Neural cell (in vitro differentiated cells): ENCODE measurements at regions not wholly inside any gene's neighbourhood (a gene's known extent, or its start where the extent isn't known, plus 50 kb on each side); places are given as distances from the start of the nearest gene placed in this dataset.

Source experiments
- H2AFZ ChIP-seq: fragments of 200-600, 300-800 bp; sonication (generic), shearing (Covaris generic); 2 replicates; pipeline ENCODE4 v1.6.0; 2014; ENCODE audit warnings: low read depth, mild to moderate bottlenecking, antibody characterized with exemption, low read length, moderate library complexity
- H3F3A ChIP-seq: fragments of 200-600 bp; shearing (Covaris generic); 2 replicates; pipeline ENCODE4 v1.6.1; 2016; ENCODE audit warnings: mild to moderate bottlenecking, moderate library complexity, mixed read lengths, antibody characterized with exemption, low read length; ENCODE audit not compliant: insufficient read depth, poor library complexity, severe bottlenecking
- H3K27ac ChIP-seq: fragments of 200-600, 300-800 bp; sonication (generic), shearing (Covaris generic); 2 replicates; pipeline ENCODE4 v1.5.1; 2014; ENCODE audit warnings: mild to moderate bottlenecking, low read length, moderate library complexity
- H3K27me3 ChIP-seq: fragments of 300-800, 200-600 bp; sonication (generic), shearing (Covaris generic); 2 replicates; pipeline ENCODE4 v1.6.0; 2014; ENCODE audit warnings: mild to moderate bottlenecking, low read depth, low read length, moderate library complexity; ENCODE audit not compliant: insufficient read depth
- H3K36me3 ChIP-seq: fragments of 300-800, 200-600 bp; sonication (generic), shearing (Covaris generic); 2 replicates; pipeline ENCODE4 v1.5.1; 2014; ENCODE audit warnings: mild to moderate bottlenecking, antibody characterized with exemption, low read length, moderate library complexity; ENCODE audit not compliant: insufficient read depth
- H3K4me2 ChIP-seq: fragments of 300-800, 200-600 bp; sonication (generic), shearing (Covaris generic); 2 replicates; pipeline ENCODE4 v1.6.0; 2014; ENCODE audit warnings: mild to moderate bottlenecking, low read length
- H3K4me3 ChIP-seq: fragments of 300-800, 200-600 bp; sonication (generic), shearing (Covaris generic); 2 replicates; pipeline ENCODE4 v1.5.1; 2014; ENCODE audit warnings: mild to moderate bottlenecking, low read length, moderate library complexity
- H3K79me2 ChIP-seq: fragments of 200-600 bp; shearing (Covaris generic); replicated peaks from 2 replicates; pipeline ENCODE4 v1.6.0; 2014; ENCODE audit warnings: mild to moderate bottlenecking, low read length, moderate library complexity; ENCODE audit not compliant: insufficient read depth
- H3K9ac ChIP-seq: fragments of 300-800, 200-600 bp; sonication (generic), shearing (Covaris generic); 2 replicates; pipeline ENCODE4 v1.6.1; 2016; ENCODE audit warnings: mild to moderate bottlenecking, low read length, mixed read lengths
- H3K9me2 ChIP-seq: fragments of 200-600 bp; shearing (Covaris generic); 2 replicates; pipeline ENCODE4 v1.6.1; 2016; ENCODE audit warnings: mild to moderate bottlenecking, low read length, mixed read lengths; ENCODE audit not compliant: insufficient read depth
- H3K9me3 ChIP-seq: fragments of 200-600, 300-800 bp; sonication (generic), shearing (Covaris generic); 2 replicates; pipeline ENCODE4 v1.6.1; 2016; ENCODE audit warnings: mild to moderate bottlenecking, mixed run types, low read length, moderate library complexity, mixed read lengths
- H4K20me1 ChIP-seq: fragments of 200-600 bp; shearing (Covaris generic); 2 replicates; pipeline ENCODE4 v1.6.1; 2016; ENCODE audit warnings: mild to moderate bottlenecking, mixed run types; ENCODE audit not compliant: insufficient read depth
- EP300 ChIP-seq: fragments of 450-650 bp; conservative IDR thresholded peaks from 2 replicates; pipeline ENCODE4 v1.6.1; 2014; ENCODE audit warnings: antibody characterized with exemption, mild to moderate bottlenecking, moderate library complexity; ENCODE audit not compliant: poor library complexity, severe bottlenecking
- EZH2 ChIP-seq: fragments of 200-600, 300-800 bp; shearing (Covaris generic), sonication (generic); IDR thresholded peaks from 2 replicates; pipeline ENCODE4 v1.6.1; 2014; ENCODE audit warnings: antibody characterized with exemption, low read length, borderline replicate concordance, mild to moderate bottlenecking; ENCODE audit not compliant: insufficient read depth, poor library complexity, severe bottlenecking
- MXI1 ChIP-seq: fragments of 450-650 bp; conservative IDR thresholded peaks from 2 replicates; pipeline ENCODE4 v1.6.1; 2014; ENCODE audit warnings: antibody characterized with exemption, mild to moderate bottlenecking; ENCODE audit not compliant: poor library complexity, severe bottlenecking
- POLR2AphosphoS5 ChIP-seq: IDR thresholded peaks from 2 replicates; pipeline ENCODE4 v1.6.1; 2012
- RAD21 ChIP-seq: fragments of 450-650 bp; conservative IDR thresholded peaks from 2 replicates; pipeline ENCODE4 v1.6.1; 2014; ENCODE audit warnings: antibody characterized with exemption, mild to moderate bottlenecking, moderate library complexity
- SMC3 ChIP-seq: fragments of 450-650 bp; conservative IDR thresholded peaks from 2 replicates; pipeline ENCODE4 v1.6.1; 2014; ENCODE audit warnings: antibody characterized with exemption, mild to moderate bottlenecking, moderate library complexity; ENCODE audit not compliant: poor library complexity
- TAF1 ChIP-seq: IDR thresholded peaks from 2 replicates; pipeline ENCODE4 v1.6.1; 2012; ENCODE audit warnings: low read depth
- TF ChIP-seq, protein P1 (sequence below): fragments of 450-650 bp; IDR thresholded peaks from 2 replicates; pipeline ENCODE4 v1.5.1; 2014; ENCODE audit warnings: antibody characterized with exemption, mild to moderate bottlenecking, moderate library complexity; ENCODE audit not compliant: poor library complexity, severe bottlenecking
- TF ChIP-seq, protein P2 (sequence below): IDR thresholded peaks from 2 replicates; pipeline ENCODE4 v1.6.1; 2012; ENCODE audit warnings: borderline replicate concordance

DNA sequence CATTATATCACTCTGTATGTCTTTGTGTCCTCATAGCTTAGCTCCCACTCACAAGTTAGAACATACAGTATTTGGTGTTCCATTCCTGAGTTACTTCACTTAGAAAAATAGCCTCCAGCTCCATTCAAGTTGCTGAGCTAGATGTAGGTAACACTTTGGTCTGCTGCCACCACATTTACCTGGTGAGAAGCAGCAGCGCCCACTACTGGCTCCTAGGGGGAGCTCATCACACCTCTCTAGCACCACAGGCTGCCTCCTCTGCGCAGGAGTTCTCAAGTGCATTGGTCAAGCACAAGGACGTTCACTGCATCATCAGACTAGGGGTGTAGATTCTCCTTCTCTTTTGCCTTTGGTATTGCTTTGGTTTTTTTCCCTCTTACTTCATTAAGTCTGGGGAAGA is 530.9 kb upstream of the AUTS2 start:
- H3K9ac ChIP-seq = no peak overlapping the region
- H3K79me2 ChIP-seq = no peaks in the 10 kb centered on the region
- no peaks in the 10 kb centered on the region for H3F3A ChIP-seq
- H3K9me3 ChIP-seq = no peaks in the 10 kb centered on the region
- no peaks in the 10 kb centered on the region for H3K36me3 ChIP-seq
- H3K27ac ChIP-seq = no peak overlapping the region
- H3K4me3 ChIP-seq = no peak overlapping the region
- no peak for TF ChIP-seq TAF1
- no peak for TF ChIP-seq RAD21
- no peak for TF ChIP-seq EZH2
- TF ChIP-seq, protein P1, sequence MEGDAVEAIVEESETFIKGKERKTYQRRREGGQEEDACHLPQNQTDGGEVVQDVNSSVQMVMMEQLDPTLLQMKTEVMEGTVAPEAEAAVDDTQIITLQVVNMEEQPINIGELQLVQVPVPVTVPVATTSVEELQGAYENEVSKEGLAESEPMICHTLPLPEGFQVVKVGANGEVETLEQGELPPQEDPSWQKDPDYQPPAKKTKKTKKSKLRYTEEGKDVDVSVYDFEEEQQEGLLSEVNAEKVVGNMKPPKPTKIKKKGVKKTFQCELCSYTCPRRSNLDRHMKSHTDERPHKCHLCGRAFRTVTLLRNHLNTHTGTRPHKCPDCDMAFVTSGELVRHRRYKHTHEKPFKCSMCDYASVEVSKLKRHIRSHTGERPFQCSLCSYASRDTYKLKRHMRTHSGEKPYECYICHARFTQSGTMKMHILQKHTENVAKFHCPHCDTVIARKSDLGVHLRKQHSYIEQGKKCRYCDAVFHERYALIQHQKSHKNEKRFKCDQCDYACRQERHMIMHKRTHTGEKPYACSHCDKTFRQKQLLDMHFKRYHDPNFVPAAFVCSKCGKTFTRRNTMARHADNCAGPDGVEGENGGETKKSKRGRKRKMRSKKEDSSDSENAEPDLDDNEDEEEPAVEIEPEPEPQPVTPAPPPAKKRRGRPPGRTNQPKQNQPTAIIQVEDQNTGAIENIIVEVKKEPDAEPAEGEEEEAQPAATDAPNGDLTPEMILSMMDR = no peak
- no peak for TF ChIP-seq POLR2AphosphoS5
- no peak for TF ChIP-seq SMC3
- TF ChIP-seq MXI1 = no peak
- TF ChIP-seq, protein P2, sequence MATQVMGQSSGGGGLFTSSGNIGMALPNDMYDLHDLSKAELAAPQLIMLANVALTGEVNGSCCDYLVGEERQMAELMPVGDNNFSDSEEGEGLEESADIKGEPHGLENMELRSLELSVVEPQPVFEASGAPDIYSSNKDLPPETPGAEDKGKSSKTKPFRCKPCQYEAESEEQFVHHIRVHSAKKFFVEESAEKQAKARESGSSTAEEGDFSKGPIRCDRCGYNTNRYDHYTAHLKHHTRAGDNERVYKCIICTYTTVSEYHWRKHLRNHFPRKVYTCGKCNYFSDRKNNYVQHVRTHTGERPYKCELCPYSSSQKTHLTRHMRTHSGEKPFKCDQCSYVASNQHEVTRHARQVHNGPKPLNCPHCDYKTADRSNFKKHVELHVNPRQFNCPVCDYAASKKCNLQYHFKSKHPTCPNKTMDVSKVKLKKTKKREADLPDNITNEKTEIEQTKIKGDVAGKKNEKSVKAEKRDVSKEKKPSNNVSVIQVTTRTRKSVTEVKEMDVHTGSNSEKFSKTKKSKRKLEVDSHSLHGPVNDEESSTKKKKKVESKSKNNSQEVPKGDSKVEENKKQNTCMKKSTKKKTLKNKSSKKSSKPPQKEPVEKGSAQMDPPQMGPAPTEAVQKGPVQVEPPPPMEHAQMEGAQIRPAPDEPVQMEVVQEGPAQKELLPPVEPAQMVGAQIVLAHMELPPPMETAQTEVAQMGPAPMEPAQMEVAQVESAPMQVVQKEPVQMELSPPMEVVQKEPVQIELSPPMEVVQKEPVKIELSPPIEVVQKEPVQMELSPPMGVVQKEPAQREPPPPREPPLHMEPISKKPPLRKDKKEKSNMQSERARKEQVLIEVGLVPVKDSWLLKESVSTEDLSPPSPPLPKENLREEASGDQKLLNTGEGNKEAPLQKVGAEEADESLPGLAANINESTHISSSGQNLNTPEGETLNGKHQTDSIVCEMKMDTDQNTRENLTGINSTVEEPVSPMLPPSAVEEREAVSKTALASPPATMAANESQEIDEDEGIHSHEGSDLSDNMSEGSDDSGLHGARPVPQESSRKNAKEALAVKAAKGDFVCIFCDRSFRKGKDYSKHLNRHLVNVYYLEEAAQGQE = no peak
- TF ChIP-seq EP300 = no peak
- no peaks in the 10 kb centered on the region for H3K27me3 ChIP-seq
- no peaks in the 10 kb centered on the region for H3K9me2 ChIP-seq
- no peaks in the 10 kb centered on the region for H4K20me1 ChIP-seq
- H2AFZ ChIP-seq = no peak overlapping the region
- H3K4me2 ChIP-seq = no peak overlapping the region

DNA sequence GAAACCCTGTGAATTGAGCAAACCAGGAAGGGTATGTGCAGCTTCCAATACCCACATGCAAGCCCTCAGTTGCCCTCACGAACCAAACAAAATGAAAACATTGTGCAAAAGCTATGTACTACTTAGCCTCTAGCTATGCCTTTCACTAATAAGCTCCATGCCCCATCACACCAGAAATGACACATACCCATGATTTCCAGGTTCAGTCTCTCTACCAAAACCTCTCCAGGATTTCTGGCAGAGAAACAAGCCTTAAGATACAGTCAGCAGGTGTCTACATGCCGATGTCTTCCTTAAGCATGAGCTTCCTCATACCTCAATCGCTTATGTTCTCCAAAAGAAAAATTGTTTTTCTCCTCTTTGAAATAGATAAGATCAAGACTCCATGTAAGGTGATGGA is 527.8 kb upstream of the AUTS2 start:
- H2AFZ ChIP-seq = no peak overlapping the region
- no peaks in the 10 kb centered on the region for H3F3A ChIP-seq
- no peak overlapping the region for H3K4me2 ChIP-seq
- H3K9me2 ChIP-seq = no peaks in the 10 kb centered on the region
- no peaks in the 10 kb centered on the region for H4K20me1 ChIP-seq
- no peak overlapping the region for H3K4me3 ChIP-seq
- H3K9me3 ChIP-seq = no peaks in the 10 kb centered on the region
- no peak overlapping the region for H3K9ac ChIP-seq
- no peaks in the 10 kb centered on the region for H3K36me3 ChIP-seq
- H3K79me2 ChIP-seq = no peaks in the 10 kb centered on the region
- no peak overlapping the region for H3K27ac ChIP-seq
- no peak for TF ChIP-seq TAF1
- TF ChIP-seq, protein P2 = no peak
- no peak for TF ChIP-seq EP300
- no peak for TF ChIP-seq RAD21
- no peak for TF ChIP-seq MXI1
- TF ChIP-seq, protein P1 = no peak
- no peak for TF ChIP-seq EZH2
- H3K27me3 ChIP-seq = no peaks in the 10 kb centered on the region
